Suprapubic skin (tissue), 4 donors: ENCODE measurements at regions not wholly inside any gene's neighbourhood (a gene's known extent, or its start where the extent isn't known, plus 50 kb on each side); places are given as distances from the start of the nearest gene placed in this dataset.

Source experiments
- DNase-seq, 2 donors: peaks; one replicate each; pipeline ENCODE4 v3.0.0-alpha.2; 2019; ENCODE audit warnings: low spot score in 2 of 2
- H3K27ac ChIP-seq: fragments of 200-600 bp; sonication (generic); one replicate; pipeline ENCODE4 v1.5.1; 2019
- H3K27me3 ChIP-seq: fragments of 200-600 bp; sonication (generic); one replicate; pipeline ENCODE4 v1.5.1; 2019
- H3K36me3 ChIP-seq: fragments of 200-600 bp; sonication (generic); one replicate; pipeline ENCODE4 v1.5.1; 2019
- H3K4me1 ChIP-seq: fragments of 200-600 bp; sonication (generic); one replicate; pipeline ENCODE4 v1.5.1; 2019
- H3K4me3 ChIP-seq: fragments of 200-600 bp; sonication (generic); one replicate; pipeline ENCODE4 v1.5.1; 2019; ENCODE audit warnings: mild to moderate bottlenecking
- H3K9me3 ChIP-seq: fragments of 200-600 bp; sonication (generic); one replicate; pipeline ENCODE4 v1.5.1; 2019
- CTCF ChIP-seq, 2 donors: fragments of 200-600 bp in 1 of 2; fragments of 450-650 bp in 1 of 2; sonication (generic) in 1 of 2; IDR thresholded peaks; one replicate each; pipeline ENCODE4 v1.5.1; 2016 to 2019; ENCODE audit warnings: antibody characterized with exemption in 2 of 2, mild to moderate bottlenecking in 1 of 2, moderate library complexity in 1 of 2
- EP300 ChIP-seq: sonication (generic); formaldehyde crosslinking; IDR thresholded peaks from one replicate; pipeline ENCODE4 v1.6.1; 2017; ENCODE audit warnings: antibody characterized with exemption
- POLR2A ChIP-seq, 2 donors: fragments of 450-650 bp; IDR thresholded peaks; one replicate each; pipeline ENCODE4 v1.6.1; 2017; ENCODE audit warnings: antibody characterized with exemption in 2 of 2, mild to moderate bottlenecking in 2 of 2, moderate library complexity in 2 of 2
- POLR2AphosphoS5 ChIP-seq, 3 donors: sonication (generic); formaldehyde crosslinking; IDR thresholded peaks; one replicate each; pipeline ENCODE4 v1.6.1; 2017; ENCODE audit warnings: antibody characterized with exemption in 3 of 3
- WGBS: methylation state at CpG from one replicate; pipeline ENCODE4 v1.1.5; 2018; 5-methylcytosine and 5-hydroxymethylcytosine counted together

- TF ChIP-seq POLR2A (IDR thresholded peaks at IDR 0.05) (no peak), EP300 (no peak), CTCF (IDR thresholded peaks at IDR 0.05) (no peak), POLR2AphosphoS5 (IDR thresholded peaks at IDR 0.05) (no peak)
- WGBS = 97% methylated on average over 10 of the region's 10 CpGs
- no peaks in the 10 kb centered on the region for H3K9me3 ChIP-seq
- peak in 1 of 2 donors; percentile 41 for DNase-seq
- no peaks in the 10 kb centered on the region for H3K36me3 ChIP-seq
- H3K27me3 ChIP-seq = no peaks in the 10 kb centered on the region
- H3K27ac ChIP-seq = no peak overlapping the region
- no peak overlapping the region for H3K4me3 ChIP-seq
- H3K4me1 ChIP-seq = peaks cover 11% of the 10 kb centered on the region
These were observed 206.6 kb downstream of the ACKR3 start for GRCh38 chr2:236776206-236776605.

DNA sequence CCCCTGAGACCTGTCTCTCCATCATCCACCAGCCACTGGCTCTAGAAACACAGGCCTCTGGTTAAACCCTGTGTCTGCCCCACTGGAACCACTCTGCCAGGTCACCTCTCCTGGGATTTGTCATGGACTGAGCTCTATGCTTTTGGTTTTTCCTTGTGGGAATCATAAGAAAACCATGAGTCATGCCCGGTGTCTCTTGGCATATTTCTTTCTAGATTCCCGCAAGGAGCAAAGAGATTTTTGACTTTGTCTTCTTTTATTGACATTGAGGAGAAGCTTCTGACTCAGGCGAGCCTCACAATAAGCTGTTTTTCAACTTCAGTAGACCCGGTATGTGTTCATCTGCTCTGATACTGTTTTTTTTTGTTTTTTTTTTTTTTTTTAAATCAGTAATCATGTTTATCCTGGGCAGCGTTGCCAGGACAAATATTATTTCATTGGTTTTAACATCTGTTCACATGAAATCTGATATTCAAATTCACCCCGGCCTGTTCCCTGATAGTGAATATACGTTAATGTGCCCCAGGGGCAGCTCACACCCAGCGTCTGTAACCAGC is 207.1 kb downstream of the ACKR3 start:
- Histone ChIP-seq H3K4me3 (no peak overlapping the region), H3K9me3 (no peaks in the 10 kb centered on the region), H3K27ac (no peak overlapping the region), H3K36me3 (no peaks in the 10 kb centered on the region), H3K4me1 (peaks cover 11% of the 10 kb centered on the region), H3K27me3 (no peaks in the 10 kb centered on the region)
- DNase-seq = peak in 1 of 2 donors; percentile 46
- WGBS = 32% methylated on average over 8 of the region's 8 CpGs
- TF ChIP-seq CTCF (IDR thresholded peaks at IDR 0.05) (no peak), EP300 (no peak), POLR2A (IDR thresholded peaks at IDR 0.05) (no peak), POLR2AphosphoS5 (IDR thresholded peaks at IDR 0.05) (no peak)

DNA sequence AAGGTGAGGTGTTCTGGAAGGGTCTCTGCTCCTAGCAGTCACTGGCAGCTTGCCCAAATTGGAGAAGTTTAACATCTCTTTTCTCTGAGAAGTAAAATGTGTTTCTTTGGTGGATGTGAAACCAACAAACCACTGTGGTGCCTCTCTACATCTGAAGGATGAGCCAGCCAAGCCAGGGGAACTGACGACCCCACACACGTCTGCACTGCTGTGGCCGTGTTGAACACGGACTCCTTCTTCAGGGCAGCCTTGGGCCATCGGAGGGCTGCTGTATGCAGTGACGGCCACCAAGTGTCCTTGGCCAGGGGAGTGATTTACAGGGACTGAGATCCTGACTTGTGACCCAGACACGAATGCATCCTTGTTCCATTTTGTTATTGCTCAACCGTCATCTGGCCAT is 207.8 kb downstream of the ACKR3 start:
- WGBS = 84% methylated on average over 8 of the region's 8 CpGs
- no peak overlapping the region for H3K27ac ChIP-seq
- TF ChIP-seq EP300 = no peak
- no peak for TF ChIP-seq POLR2A (IDR thresholded peaks at IDR 0.05)
- TF ChIP-seq POLR2AphosphoS5 (IDR thresholded peaks at IDR 0.05) = no peak
- TF ChIP-seq CTCF (IDR thresholded peaks at IDR 0.05) = no peak
- no peak overlapping the region for H3K4me3 ChIP-seq
- H3K27me3 ChIP-seq = no peaks in the 10 kb centered on the region
- H3K36me3 ChIP-seq = no peaks in the 10 kb centered on the region
- H3K4me1 ChIP-seq = peaks cover 11% of the 10 kb centered on the region
- DNase-seq = peak in 1 of 2 donors; percentile 45
- no peaks in the 10 kb centered on the region for H3K9me3 ChIP-seq

- Histone ChIP-seq H3K4me1 (peaks cover 3% of the 10 kb centered on the region), H3K36me3 (no peaks in the 10 kb centered on the region), H3K27me3 (no peaks in the 10 kb centered on the region), H3K27ac (no peak overlapping the region), H3K4me3 (no peak overlapping the region), H3K9me3 (no peaks in the 10 kb centered on the region)
- TF ChIP-seq POLR2AphosphoS5 (IDR thresholded peaks at IDR 0.05) (no peak), CTCF (IDR thresholded peaks at IDR 0.05) (no peak), EP300 (no peak), POLR2A (IDR thresholded peaks at IDR 0.05) (no peak)
- DNase-seq = peak in 1 of 2 donors; percentile 18
- 88% methylated on average over 17 of the region's 17 CpGs for WGBS
These were observed 212.6 kb downstream of the ACKR3 start for GRCh38 chr2:236781933-236782816.

- H3K27ac ChIP-seq = no peak overlapping the region
- no peaks in the 10 kb centered on the region for H3K9me3 ChIP-seq
- TF ChIP-seq POLR2AphosphoS5 (IDR thresholded peaks at IDR 0.05) = no peak
- TF ChIP-seq CTCF (IDR thresholded peaks at IDR 0.05) = no peak
- no peak for TF ChIP-seq POLR2A (IDR thresholded peaks at IDR 0.05)
- TF ChIP-seq EP300 = no peak
- H3K4me3 ChIP-seq = no peak overlapping the region
- H3K4me1 ChIP-seq = no peaks in the 10 kb centered on the region
- peak in 1 of 2 donors; percentile 34 for DNase-seq
- 87% methylated on average over 5 of the region's 5 CpGs for WGBS
- no peaks in the 10 kb centered on the region for H3K27me3 ChIP-seq
- no peaks in the 10 kb centered on the region for H3K36me3 ChIP-seq
These were observed 213.3 kb downstream of the ACKR3 start for GRCh38 chr2:236782938-236783337.
